ENCODE measurements at regions not wholly inside any gene's neighbourhood (a gene's known extent, or its start where the extent isn't known, plus 50 kb on each side); places are given as distances from the start of the nearest gene placed in this dataset.
"Not testable (repeated sequence)": the region's sequence is repeated elsewhere in the genome, so short reads cannot be mapped to it uniquely, and the experiment has no call there.

DNA sequence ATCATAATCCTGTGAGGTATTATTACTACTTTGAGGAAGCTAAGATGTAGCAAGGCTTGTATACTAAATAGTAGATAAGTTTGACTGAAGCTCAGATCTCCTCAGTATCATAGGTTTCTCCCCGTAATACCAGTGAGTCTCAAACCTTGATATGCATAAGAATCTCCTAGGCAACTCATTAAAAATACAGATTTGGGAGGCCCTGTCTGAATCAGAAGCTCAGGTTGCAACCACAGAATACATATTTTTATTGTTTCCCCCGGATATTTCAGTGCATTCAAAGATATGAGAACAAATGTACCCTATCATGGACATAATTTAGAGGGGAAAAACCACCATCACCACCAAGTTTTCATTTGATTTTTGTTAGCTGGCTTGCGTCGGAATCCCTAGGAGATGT lies 242.1 kb upstream of the C2CD4B start:
- DNase-seq (ENCODE audit: low read depth in 3 of 3) = no peak

DNA sequence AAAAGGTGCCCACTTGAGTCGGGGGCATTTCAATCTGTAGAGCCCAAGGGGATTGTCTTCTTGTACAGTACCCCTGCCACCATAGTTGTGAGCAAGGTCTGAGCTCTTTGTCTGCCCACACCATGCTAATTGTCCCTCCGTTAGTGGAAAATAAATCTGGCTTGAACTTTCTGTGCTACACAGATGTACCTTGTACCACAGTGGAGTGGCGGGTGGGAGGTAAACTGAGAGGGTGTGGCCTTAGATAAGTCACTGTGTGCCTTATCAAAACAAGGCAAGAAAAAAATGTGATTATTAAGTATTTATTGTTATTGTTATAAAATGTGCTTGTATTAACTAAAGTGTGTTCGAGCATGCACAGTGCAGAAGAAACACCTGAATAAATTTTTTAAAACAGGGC lies 242.9 kb upstream of the C2CD4B start:
- no peak for DNase-seq (ENCODE audit: low read depth in 3 of 3)

GRCh38 chr15:62409466-62409865 lies 244.4 kb upstream of the C2CD4B start:
- DNase-seq (ENCODE audit: low read depth in 3 of 3) = no peak

GRCh38 chr15:62412686-62413085 lies 247.6 kb upstream of the C2CD4B start:
- no peak for DNase-seq (ENCODE audit: low read depth in 3 of 3)

- DNase-seq (ENCODE audit: low read depth in 3 of 3) = no peak
Measured at GRCh38 chr15:62413153-62413552, 248.1 kb upstream of the C2CD4B start.

DNA sequence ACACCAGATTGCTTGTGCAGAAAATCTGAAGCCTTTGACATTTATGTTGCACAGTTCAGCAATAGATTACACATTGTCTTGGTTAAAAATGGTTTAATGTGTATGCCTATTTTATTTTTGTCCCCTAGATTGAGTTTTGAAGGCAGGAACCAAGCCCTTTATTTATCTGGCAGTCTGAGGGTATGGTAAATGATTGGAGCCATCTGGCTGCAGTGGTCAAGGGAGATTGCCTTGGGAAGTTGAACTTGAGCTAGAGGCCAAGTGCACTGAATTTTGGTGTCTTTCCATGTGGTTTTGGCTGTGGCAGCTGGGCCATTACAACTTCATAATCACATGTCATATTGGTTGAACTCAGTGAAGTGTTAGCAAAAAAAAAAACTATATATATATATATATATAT lies 248.7 kb upstream of the C2CD4B start:
- no peak for DNase-seq (ENCODE audit: low read depth in 3 of 3)

DNA sequence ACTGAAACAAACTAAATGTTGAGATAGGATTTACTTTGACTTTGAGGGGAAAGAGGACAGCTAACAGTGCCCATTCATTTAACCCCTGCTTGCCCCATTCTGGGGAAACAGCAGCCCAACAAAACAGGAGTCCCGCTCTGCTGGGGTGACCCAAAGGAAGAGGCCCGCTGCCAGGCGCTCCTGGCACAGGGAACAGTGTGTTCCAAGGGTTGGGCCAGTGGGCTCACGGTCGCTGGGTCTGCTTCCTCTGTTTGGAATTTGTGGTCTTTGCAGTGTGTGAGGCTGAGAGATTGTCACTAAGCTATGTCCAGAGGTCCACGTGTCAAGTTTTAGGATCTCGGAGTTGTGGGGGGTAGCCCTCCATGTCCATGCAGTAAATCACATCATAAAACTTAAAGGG lies 250.4 kb upstream of the C2CD4B start:
- DNase-seq (ENCODE audit: low read depth in 3 of 3) = no peak

DNA sequence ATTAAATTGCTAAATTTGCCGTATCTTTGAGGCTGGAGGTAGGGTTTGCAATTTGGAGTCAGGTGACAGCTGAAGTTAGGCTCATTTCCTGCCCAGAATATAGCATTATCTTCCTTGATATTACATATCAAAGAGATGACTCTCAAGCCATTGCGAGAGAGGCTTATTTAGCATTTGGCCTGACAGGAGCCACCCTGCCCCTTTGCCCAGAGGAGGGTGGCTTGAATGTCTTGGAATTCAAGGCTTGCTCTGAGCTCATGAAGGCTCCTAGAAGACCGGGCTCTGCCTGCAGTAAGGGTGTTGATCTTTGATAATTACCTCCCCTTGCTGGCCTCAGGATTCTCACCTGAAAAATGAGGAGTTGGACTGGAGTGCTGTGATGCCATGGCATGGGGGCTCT lies 251.4 kb upstream of the C2CD4B start:
- no peak for DNase-seq (ENCODE audit: low read depth in 3 of 3)

- no peak for DNase-seq (ENCODE audit: low read depth in 3 of 3)
Measured at GRCh38 chr15:62417439-62417838, 252.4 kb upstream of the C2CD4B start.

GRCh38 chr15:62418496-62418895 lies 253.4 kb upstream of the C2CD4B start:
- not testable (repeated sequence) for DNase-seq (ENCODE audit: low read depth in 3 of 3)

- DNase-seq (ENCODE audit: low read depth in 3 of 3) = no peak
Measured at GRCh38 chr15:62419192-62419591, 254.1 kb upstream of the C2CD4B start.

- DNase-seq (ENCODE audit: low read depth in 3 of 3) = not testable (repeated sequence)
Measured at GRCh38 chr15:62420371-62420770, 255.3 kb upstream of the C2CD4B start.

- DNase-seq (ENCODE audit: low read depth in 3 of 3) = no peak
Measured at GRCh38 chr15:62421289-62421688, 256.2 kb upstream of the C2CD4B start.

GRCh38 chr15:62426387-62426956 lies 261.4 kb upstream of the C2CD4B start:
- DNase-seq (ENCODE audit: low read depth in 3 of 3) = no peak

DNA sequence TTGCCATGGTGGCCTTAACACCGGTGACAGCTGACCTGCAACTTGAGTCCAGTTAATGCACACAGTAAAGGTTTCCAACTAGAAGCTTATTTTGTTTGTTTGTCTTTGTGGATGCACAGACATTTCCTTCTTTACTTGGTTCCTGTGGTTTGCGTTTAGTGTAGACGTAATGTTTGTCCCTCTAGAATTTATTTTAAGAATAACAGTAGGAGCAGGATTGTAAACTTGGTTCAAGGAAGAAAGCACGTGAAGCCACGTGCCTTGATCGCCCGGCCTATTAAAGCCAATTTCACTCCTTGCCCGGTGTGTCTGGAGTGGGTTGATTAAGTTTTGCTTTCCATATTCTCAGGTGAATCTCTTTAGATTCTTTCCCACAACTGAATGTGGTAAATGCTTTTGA lies 263.2 kb upstream of the C2CD4B start:
- DNase-seq (ENCODE audit: low read depth in 3 of 3) = no peak

DNA sequence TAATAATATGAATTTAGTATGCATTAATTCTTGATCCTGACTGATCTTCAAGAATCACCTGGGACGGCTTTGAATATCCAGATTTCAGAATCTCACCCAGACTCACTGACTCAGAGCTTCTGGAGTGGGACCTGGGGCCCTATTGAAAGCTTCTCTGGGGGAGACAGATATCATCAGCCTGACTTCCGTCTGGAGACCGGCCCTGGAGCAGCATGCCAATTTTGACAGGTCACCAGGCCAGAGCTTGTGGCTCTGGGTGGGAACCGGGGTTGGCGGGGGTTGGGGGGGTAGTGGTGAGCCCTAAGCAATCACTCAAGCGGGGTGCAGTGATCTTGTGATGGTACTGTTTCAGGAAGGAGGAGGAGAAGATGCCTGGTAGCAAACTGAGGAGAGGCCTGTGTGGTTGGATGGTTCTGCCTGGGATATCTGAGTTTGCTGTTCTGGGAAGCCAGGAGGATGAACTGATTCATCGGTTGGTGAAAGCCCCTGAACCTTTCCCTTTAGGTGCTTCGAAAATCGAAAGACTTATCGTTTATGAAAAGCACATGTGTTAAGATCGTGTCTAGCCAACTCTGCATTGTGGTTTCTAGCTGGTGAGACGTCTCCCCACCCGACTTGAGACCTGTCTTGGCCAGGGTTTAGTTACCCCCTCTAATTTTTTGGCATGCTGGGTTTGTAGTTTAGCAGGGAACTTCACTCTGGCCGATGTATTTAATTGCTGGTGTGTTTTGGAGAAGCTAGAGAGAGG lies 263.9 kb upstream of the C2CD4B start:
- DNase-seq (ENCODE audit: low read depth in 3 of 3) = no peak

GRCh38 chr15:62430056-62430455 lies 265.0 kb upstream of the C2CD4B start:
- no peak for DNase-seq (ENCODE audit: low read depth in 3 of 3)

DNA sequence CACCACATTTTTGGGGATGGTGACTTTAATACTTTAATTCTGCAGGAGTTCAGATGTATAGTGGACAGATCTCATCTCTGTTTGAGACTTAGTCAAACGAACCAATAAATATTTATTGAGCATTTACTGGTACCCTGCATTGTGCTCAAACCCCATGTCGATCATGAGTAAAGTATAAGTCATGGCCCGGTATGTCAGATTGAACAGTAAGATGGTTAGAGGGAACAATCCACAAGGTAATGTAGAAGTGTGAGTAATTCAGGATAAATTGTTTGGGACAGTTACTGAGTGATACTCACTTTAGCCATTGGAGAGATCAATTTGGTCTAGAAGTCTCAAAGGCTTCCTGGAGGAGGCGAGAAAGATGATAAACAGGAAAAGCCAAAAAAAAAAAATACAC lies 265.5 kb upstream of the C2CD4B start:
- DNase-seq (ENCODE audit: low read depth in 3 of 3) = no peak

GRCh38 chr15:62431008-62431797 lies 266.1 kb upstream of the C2CD4B start:
- no peak for DNase-seq (ENCODE audit: low read depth in 3 of 3)

GRCh38 chr15:62431817-62432216 lies 266.7 kb upstream of the C2CD4B start:
- no peak for DNase-seq (ENCODE audit: low read depth in 3 of 3)

DNA sequence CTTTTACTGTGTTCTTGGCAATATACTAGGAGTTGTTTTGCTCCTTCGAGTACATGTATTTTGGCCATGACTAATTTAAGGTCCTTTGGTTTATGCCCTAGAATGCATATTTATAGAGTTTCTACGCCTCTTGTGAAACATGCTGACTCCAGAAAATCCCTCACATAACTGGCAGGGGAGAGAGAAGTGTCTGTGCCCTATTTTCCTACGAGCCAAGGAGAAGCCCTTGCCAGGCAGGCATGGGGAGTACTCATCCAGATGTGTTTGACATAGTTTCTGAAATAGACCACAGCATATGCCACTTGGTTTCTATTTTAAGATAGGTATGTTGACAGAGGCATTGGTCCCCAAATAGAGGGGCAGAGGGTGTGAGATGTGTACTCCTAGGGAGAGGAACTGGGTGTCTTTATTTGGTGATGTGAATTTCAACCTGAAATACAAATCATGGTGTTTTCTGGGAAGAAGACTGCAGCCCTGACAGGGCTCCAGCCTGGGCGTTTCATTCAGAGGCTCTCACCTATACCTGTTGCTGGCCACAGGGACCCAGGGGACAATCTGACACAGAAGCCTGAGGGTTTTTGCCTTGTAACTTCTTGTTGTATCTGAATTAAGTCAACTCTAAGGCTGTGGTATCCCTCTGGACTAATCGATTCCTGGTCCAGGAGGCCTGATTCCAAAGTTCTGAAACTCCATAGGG lies 267.8 kb upstream of the C2CD4B start:
- DNase-seq (ENCODE audit: low read depth in 3 of 3) = no peak

DNA sequence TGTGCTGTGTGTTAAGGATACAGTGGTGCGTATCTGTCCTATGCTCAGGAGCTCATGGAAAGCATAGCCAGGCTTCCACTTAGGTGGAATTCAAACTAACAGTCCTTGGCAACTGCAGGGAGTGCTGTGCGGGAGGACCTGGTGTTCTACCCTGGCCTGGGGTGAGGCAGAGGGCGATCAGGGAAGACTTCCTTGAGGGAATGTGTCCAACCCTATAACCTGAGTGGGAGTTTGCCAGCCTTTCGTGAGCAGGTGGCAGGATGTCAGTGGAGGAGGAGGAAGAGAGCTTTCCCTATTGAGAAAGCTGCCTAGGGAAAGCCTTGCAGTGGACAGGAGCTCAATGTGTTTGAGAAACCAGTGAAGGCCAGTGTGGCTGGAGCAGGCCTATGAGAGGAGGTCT lies 271.1 kb upstream of the C2CD4B start:
- DNase-seq (ENCODE audit: low read depth in 3 of 3) = no peak
